ENCODE measurements at regions not wholly inside any gene's neighbourhood (a gene's known extent, or its start where the extent isn't known, plus 50 kb on each side); places are given as distances from the start of the nearest gene placed in this dataset.

GRCh38 chr6:19214231-19214630 is 622.9 kb upstream of the ID4 start:
- TF ChIP-seq CTCF (IDR thresholded peaks at IDR 0.05; ENCODE audit: low read depth, low read length, poor library complexity, severe bottlenecking), result no peak
- TF ChIP-seq EZH2phosphoT487 (IDR thresholded peaks at IDR 0.05; ENCODE audit: borderline replicate concordance, low read length), result no peak
